MM.1S (cell line): ENCODE measurements at regions not wholly inside any gene's neighbourhood (a gene's known extent, or its start where the extent isn't known, plus 50 kb on each side); places are given as distances from the start of the nearest gene placed in this dataset.

Experiments
- EZH2 ChIP-seq: fragments of 300-600 bp; sonication (generic); optimal IDR thresholded peaks from 2 replicates; pipeline ENCODE3; 2017; ENCODE audit warnings: low read depth, mild to moderate bottlenecking, antibody characterized with exemption, low read length, mixed read lengths
- EZH2phosphoT487 ChIP-seq: fragments of 300-600 bp; sonication (generic); IDR thresholded peaks from 2 replicates; pipeline ENCODE4 v1.6.1; 2018; ENCODE audit warnings: antibody characterized with exemption, low read length
- TF ChIP-seq, protein P1 (sequence below): fragments of 300-600 bp; sonication (generic); IDR thresholded peaks from 2 replicates; pipeline ENCODE4 v1.5.1; 2016; ENCODE audit warnings: antibody characterized with exemption, low read length, mixed read lengths

DNA sequence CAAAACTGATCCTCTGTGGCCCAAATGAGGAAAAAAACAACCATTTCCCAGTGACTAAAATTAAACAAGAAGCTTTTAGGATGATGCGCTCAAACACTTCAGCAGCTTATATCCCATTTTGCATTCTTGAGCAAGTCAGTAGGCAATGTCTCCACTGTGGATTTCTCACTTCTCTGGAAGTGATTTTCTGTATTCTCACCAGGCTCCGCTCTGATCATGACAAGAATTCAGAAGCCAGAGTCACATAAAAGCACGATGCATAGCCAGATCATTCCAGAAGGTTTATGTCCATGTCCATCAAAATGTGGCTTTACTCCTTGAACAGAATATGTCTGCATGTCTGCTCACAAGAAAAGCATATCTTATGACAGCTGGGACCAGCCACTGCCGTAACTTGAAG is 481.4 kb downstream of the ADRA2A start:
- TF ChIP-seq, protein P1, sequence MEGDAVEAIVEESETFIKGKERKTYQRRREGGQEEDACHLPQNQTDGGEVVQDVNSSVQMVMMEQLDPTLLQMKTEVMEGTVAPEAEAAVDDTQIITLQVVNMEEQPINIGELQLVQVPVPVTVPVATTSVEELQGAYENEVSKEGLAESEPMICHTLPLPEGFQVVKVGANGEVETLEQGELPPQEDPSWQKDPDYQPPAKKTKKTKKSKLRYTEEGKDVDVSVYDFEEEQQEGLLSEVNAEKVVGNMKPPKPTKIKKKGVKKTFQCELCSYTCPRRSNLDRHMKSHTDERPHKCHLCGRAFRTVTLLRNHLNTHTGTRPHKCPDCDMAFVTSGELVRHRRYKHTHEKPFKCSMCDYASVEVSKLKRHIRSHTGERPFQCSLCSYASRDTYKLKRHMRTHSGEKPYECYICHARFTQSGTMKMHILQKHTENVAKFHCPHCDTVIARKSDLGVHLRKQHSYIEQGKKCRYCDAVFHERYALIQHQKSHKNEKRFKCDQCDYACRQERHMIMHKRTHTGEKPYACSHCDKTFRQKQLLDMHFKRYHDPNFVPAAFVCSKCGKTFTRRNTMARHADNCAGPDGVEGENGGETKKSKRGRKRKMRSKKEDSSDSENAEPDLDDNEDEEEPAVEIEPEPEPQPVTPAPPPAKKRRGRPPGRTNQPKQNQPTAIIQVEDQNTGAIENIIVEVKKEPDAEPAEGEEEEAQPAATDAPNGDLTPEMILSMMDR: no peak
- TF ChIP-seq EZH2phosphoT487 (no peak), EZH2 (no peak)
